ENCODE measurements at regions not wholly inside any gene's neighbourhood (a gene's known extent, or its start where the extent isn't known, plus 50 kb on each side); places are given as distances from the start of the nearest gene placed in this dataset.

DNA sequence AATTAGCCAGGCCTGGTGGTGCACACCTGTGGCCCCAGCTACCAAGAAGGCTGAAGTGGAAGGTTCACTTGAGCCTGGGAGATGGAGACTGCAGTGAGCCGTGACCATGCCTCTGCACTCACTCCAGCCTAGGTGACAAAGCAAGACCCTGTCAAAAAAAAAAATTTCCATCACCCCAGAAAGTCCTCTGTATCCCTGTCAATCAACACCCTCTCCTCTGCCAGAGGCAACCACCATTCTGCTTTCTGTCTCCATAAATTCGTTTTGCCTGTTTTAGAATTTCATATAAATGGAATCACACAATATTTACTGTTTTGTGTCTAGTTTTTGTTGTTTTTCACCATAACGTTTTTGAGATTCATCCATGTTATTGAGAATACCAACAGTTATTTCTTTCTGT is 141.6 kb upstream of the SLC45A1 start:
- WGBS (ENCODE audit: insufficient coverage, low coverage, low lambda C conversion rate, missing lambda C conversion rate) = 48% methylated on average over 2 of the region's 3 CpGs
- Histone ChIP-seq H3K36me3 (no peaks in the 10 kb centered on the region), H3K27ac (no peak overlapping the region), H3K4me3 (no peak overlapping the region), H3K9me3 (no peaks in the 10 kb centered on the region), H3K4me1 (peaks cover 0 to 14% (median 0%) of the 10 kb centered on the region in 4 donors), H3K27me3 (no peaks in the 10 kb centered on the region)
- DNase-seq (peak in 1 of 3 donors; percentile 11), ATAC-seq (no peak)
- intact Hi-C loops (cut with DNase I) = no loop called here
- TF ChIP-seq, protein P1, sequence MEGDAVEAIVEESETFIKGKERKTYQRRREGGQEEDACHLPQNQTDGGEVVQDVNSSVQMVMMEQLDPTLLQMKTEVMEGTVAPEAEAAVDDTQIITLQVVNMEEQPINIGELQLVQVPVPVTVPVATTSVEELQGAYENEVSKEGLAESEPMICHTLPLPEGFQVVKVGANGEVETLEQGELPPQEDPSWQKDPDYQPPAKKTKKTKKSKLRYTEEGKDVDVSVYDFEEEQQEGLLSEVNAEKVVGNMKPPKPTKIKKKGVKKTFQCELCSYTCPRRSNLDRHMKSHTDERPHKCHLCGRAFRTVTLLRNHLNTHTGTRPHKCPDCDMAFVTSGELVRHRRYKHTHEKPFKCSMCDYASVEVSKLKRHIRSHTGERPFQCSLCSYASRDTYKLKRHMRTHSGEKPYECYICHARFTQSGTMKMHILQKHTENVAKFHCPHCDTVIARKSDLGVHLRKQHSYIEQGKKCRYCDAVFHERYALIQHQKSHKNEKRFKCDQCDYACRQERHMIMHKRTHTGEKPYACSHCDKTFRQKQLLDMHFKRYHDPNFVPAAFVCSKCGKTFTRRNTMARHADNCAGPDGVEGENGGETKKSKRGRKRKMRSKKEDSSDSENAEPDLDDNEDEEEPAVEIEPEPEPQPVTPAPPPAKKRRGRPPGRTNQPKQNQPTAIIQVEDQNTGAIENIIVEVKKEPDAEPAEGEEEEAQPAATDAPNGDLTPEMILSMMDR (IDR thresholded peaks at IDR 0.05) = no peak
- TF ChIP-seq POLR2A (IDR thresholded peaks at IDR 0.05) = no peak

DNA sequence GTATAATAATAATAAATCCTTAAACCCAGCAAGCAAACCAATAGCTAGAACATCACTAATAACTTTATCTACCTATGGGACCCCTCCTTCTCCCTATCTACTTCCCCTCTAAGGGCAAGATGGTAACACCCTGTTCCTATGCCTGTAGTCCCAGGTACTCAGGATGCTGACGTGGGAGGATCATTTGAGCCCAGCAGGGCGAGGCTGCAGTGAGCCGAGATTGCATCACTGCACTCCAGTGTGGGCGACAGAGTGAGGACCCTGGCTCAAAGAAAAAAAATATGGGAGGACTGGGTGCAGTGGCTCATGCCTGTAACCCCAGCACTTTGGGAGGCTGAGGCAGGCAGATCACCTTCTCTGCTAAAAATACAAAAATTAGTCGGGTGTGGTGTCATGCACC is 143.1 kb upstream of the SLC45A1 start:
- Histone ChIP-seq H3K27me3 (no peaks in the 10 kb centered on the region), H3K36me3 (no peaks in the 10 kb centered on the region), H3K27ac (peak overlapping the region; percentile 37 to 66 (median 65)), H3K4me1 (peaks cover 0 to 24% (median 7%) of the 10 kb centered on the region in 4 donors), H3K9me3 (no peaks in the 10 kb centered on the region), H3K4me3 (no peak overlapping the region)
- WGBS (ENCODE audit: insufficient coverage, low coverage, low lambda C conversion rate, missing lambda C conversion rate) = 76% methylated on average over 3 of the region's 5 CpGs
- intact Hi-C loops (cut with DNase I) = no loop called here
- DNase-seq (peak in 2 of 3 donors; percentile 48), ATAC-seq (peak in 2 of 4 donors; percentile 18 to 43)
- no peak for TF ChIP-seq POLR2A (IDR thresholded peaks at IDR 0.05)
- TF ChIP-seq, protein P1 (IDR thresholded peaks at IDR 0.05) = no peak

DNA sequence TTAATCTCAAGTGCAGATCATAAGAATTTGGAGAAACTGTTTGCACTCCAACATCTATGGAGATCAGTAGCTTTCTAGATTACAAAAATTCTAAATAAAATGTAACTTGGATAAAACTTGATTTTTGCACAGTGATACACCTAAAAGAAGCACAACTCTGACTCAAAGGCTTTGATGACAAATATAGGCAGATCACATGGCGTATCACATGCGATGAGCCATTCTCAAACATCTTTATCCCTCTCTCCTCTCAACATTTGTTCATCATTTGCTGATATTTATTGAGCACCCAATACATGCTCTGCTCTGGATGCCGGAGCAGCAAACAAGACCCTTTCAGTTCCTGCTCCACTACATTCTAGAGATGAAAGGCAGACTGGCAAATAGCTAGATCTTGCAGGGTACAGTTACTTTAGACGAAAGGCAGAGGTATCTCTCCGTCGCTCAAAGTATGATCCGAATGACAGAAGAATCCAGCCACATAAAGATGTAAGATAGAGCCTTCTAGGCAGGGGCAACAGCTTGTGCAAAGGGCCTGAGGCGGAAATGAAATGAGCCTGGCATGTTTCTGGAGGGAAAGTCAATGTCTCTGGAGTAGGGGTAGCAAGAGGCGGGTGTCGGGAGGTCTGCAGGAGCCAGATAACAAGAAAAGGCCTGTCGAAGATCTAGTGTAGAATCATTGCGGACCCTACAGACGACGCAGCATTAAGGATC is 145.8 kb upstream of the ERRFI1 start:
- Histone ChIP-seq H3K27me3 (no peaks in the 10 kb centered on the region), H3K27ac (peak overlapping the region in 2 of 3 donors; percentile 90 to 91), H3K36me3 (no peaks in the 10 kb centered on the region), H3K4me3 (no peak overlapping the region), H3K4me1 (peaks cover 0 to 34% (median 11%) of the 10 kb centered on the region in 4 donors), H3K9me3 (no peaks in the 10 kb centered on the region)
- TF ChIP-seq, protein P1 (IDR thresholded peaks at IDR 0.05) = no peak
- TF ChIP-seq POLR2A (IDR thresholded peaks at IDR 0.05) = no peak
- WGBS (ENCODE audit: insufficient coverage, low coverage, low lambda C conversion rate, missing lambda C conversion rate) = 90% methylated on average over 9 of the region's 14 CpGs
- ATAC-seq (no peak), DNase-seq (peak in 1 of 3 donors; percentile 21)
- intact Hi-C loops (cut with DNase I) = no loop called here

DNA sequence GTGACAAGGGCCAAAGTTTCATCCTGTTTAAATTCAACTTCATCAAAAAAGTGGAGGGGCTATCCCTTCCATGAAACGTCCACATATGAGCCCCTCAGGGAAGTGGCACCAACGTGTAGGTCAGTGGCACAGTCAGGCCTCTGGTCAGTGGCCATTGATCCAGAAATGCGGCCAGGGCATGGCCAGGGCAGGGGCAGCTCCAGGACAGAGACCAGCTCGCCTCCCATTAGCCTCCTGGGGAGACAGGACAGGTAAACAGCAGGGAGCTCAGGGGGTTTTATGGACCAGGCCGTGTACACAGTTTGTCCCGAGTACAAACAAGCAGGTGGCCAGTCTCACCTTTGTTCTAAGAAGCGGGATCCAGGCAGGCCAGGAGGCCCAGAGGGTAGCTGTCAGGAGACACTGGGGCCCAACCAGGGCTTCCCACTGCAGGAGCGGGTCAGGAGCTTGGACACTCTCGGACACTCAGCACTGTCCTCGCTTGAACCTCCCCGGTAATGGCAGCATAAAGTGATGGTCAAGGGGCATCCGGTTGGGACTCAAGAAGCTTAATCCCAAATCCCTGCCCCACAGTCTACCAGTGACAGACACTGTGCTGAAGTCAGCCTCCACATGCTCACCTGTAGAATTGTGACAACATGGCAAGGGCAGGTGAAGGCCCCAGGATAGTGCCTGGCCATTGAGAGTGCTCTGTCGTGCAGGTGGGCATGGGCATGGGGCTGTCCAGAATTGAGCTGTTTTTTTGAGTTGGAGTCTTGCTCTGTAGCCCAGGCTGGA is 144.1 kb upstream of the ERRFI1 start:
- intact Hi-C loops (cut with DNase I) = no loop called here
- DNase-seq (peak; percentile 85 to 97 (median 96)), ATAC-seq (peak; percentile 80 to 94 (median 88))
- H3K4me3 ChIP-seq = no peak overlapping the region
- peaks cover 0 to 39% (median 11%) of the 10 kb centered on the region in 4 donors for H3K4me1 ChIP-seq
- H3K27ac ChIP-seq = peak overlapping the region; percentile 77 to 91 (median 90)
- WGBS (ENCODE audit: insufficient coverage, low coverage, low lambda C conversion rate, missing lambda C conversion rate) = 7% methylated on average over 2 of the region's 13 CpGs
- TF ChIP-seq POLR2A (IDR thresholded peaks at IDR 0.05) = no peak
- TF ChIP-seq, protein P1 (IDR thresholded peaks at IDR 0.05) = no peak
- H3K9me3 ChIP-seq = no peaks in the 10 kb centered on the region
- no peaks in the 10 kb centered on the region for H3K36me3 ChIP-seq
- H3K27me3 ChIP-seq = no peaks in the 10 kb centered on the region
